OCI-LY7 (cell line): ENCODE measurements at regions not wholly inside any gene's neighbourhood (a gene's known extent, or its start where the extent isn't known, plus 50 kb on each side); places are given as distances from the start of the nearest gene placed in this dataset.

ENCODE experiments used
- BruUV-seq: library from RNA; stranded (reverse); fragments of 400-500 nt; replicated peaks from 2 replicates; lab custom pipeline; 2021; lab: Mats Ljungman, UMichigan
- CTCF ChIA-PET: fragments of 300-600 bp; sonication (Branson Sonifier 250); formaldehyde crosslinking; loops from one replicate; lab custom pipeline; 2022; ENCODE audit warnings: antibody characterized with exemption; ENCODE audit not compliant: unreplicated experiment; lab: Charles Lee
- POLR2A ChIA-PET: fragments of 300-600 bp; sonication (Branson Sonifier 250); formaldehyde crosslinking; loops from one replicate; lab custom pipeline; 2022; ENCODE audit warnings: antibody characterized with exemption; lab: Charles Lee
- DNase-seq: peaks from one replicate; pipeline ENCODE4 v3.0.0-alpha.2; 2015; ENCODE audit warnings: low spot score
- H2AFZ ChIP-seq: fragments of 200-600 bp; sonication (generic), shearing (Covaris generic); 2 replicates; pipeline ENCODE4 v1.6.1; 2014; ENCODE audit warnings: mild to moderate bottlenecking, antibody characterized with exemption, low read length, moderate library complexity
- H3K27ac ChIP-seq: fragments of 200-600 bp; sonication (generic); 2 replicates; pipeline ENCODE4 v1.5.1; 2014; ENCODE audit warnings: mixed run types, low read depth, mild to moderate bottlenecking, moderate library complexity, low read length, inconsistent platforms; ENCODE audit not compliant: poor library complexity, severe bottlenecking
- H3K36me3 ChIP-seq: fragments of 200-600 bp; sonication (generic); 2 replicates; pipeline ENCODE4 v1.6.1; 2014; ENCODE audit warnings: mild to moderate bottlenecking, antibody characterized with exemption, low read length, moderate library complexity, mixed read lengths; ENCODE audit not compliant: insufficient read depth
- H3K4me1 ChIP-seq: fragments of 200-600 bp; sonication (generic); 2 replicates; pipeline ENCODE4 v1.5.1; 2014; ENCODE audit warnings: mild to moderate bottlenecking, low read length; ENCODE audit not compliant: insufficient read depth, poor library complexity, severe bottlenecking
- H3K4me2 ChIP-seq: fragments of 200-600 bp; sonication (generic); 2 replicates; pipeline ENCODE4 v1.6.1; 2014; ENCODE audit warnings: mild to moderate bottlenecking, low read length
- H3K4me3 ChIP-seq: fragments of 200-600 bp; sonication (generic); 2 replicates; pipeline ENCODE4 v1.5.1; 2014; ENCODE audit warnings: mild to moderate bottlenecking, low read depth, low read length; ENCODE audit not compliant: poor library complexity, severe bottlenecking
- H3K79me2 ChIP-seq: fragments of 200-600 bp; sonication (generic); 2 replicates; pipeline ENCODE4 v1.6.1; 2016; ENCODE audit warnings: low read depth, mild to moderate bottlenecking, low read length, moderate library complexity, mixed read lengths; ENCODE audit not compliant: insufficient read depth
- H3K9me2 ChIP-seq: fragments of 200-600 bp; sonication (generic); 2 replicates; pipeline ENCODE4 v1.6.1; 2016; ENCODE audit warnings: mild to moderate bottlenecking, low read length, mixed read lengths; ENCODE audit not compliant: insufficient read depth
- H3K9me3 ChIP-seq: fragments of 200-600 bp; sonication (generic); 2 replicates; pipeline ENCODE4 v1.6.1; 2014; ENCODE audit warnings: mild to moderate bottlenecking, mixed run types, low read length, mixed read lengths
- H4K20me1 ChIP-seq: fragments of 200-600 bp; sonication (generic); 2 replicates; pipeline ENCODE4 v1.6.1; 2014; ENCODE audit warnings: mild to moderate bottlenecking, antibody characterized with exemption, low read length, moderate library complexity, mixed read lengths; ENCODE audit not compliant: insufficient read depth
- EZH2phosphoT487 ChIP-seq: fragments of 200-600 bp; sonication (generic); IDR thresholded peaks from 2 replicates; pipeline ENCODE4 v1.6.1; 2018; ENCODE audit warnings: low read depth, borderline replicate concordance, mild to moderate bottlenecking, mixed run types, antibody characterized with exemption, low read length, moderate library complexity, mixed read lengths
- intact Hi-C: fragments of 100-400 bp; cut with micrococcal nuclease; formaldehyde crosslinking; loops from one replicate; pipeline ENCODE4 v1.10.0; 2022; ENCODE audit not compliant: unreplicated experiment
- TF ChIP-seq, protein P1 (sequence below): fragments of 200-600 bp; sonication (generic); conservative IDR thresholded peaks from 2 replicates; pipeline ENCODE4 v1.5.1; 2014; ENCODE audit warnings: mild to moderate bottlenecking, antibody characterized with exemption, low read length, moderate library complexity, mixed read lengths

DNA sequence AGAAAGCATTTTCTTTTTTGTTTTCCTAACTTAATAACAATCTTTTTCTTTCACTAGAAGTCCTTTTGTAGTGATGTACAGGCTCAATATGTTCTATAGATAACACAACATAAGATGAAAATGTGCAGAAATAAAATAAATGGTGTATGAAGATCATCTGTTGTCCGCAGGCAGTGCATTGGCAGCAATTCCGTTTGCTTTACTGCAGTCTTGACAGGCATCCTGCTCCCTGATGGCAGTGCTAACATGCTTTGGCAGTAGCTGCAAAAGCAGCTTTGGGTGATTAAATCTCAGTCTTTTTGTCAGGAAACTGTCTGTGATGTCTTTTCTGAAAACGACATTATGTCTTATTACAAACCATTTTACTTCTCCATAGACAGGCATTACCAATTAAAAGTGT lies 131.4 kb downstream of the TRAM1L1 start:
- Histone ChIP-seq H2AFZ (no peak overlapping the region), H3K9me3 (no peaks in the 10 kb centered on the region), H4K20me1 (no peaks in the 10 kb centered on the region), H3K9me2 (no peaks in the 10 kb centered on the region; the same call in 1 of the 2 replicates), H3K4me3 (no peak overlapping the region), H3K4me1 (no peaks in the 10 kb centered on the region), H3K36me3 (no peaks in the 10 kb centered on the region), H3K79me2 (no peaks in the 10 kb centered on the region), H3K4me2 (no peak overlapping the region), H3K27ac (no peak overlapping the region)
- no peak for DNase-seq
- TF ChIP-seq, protein P1, sequence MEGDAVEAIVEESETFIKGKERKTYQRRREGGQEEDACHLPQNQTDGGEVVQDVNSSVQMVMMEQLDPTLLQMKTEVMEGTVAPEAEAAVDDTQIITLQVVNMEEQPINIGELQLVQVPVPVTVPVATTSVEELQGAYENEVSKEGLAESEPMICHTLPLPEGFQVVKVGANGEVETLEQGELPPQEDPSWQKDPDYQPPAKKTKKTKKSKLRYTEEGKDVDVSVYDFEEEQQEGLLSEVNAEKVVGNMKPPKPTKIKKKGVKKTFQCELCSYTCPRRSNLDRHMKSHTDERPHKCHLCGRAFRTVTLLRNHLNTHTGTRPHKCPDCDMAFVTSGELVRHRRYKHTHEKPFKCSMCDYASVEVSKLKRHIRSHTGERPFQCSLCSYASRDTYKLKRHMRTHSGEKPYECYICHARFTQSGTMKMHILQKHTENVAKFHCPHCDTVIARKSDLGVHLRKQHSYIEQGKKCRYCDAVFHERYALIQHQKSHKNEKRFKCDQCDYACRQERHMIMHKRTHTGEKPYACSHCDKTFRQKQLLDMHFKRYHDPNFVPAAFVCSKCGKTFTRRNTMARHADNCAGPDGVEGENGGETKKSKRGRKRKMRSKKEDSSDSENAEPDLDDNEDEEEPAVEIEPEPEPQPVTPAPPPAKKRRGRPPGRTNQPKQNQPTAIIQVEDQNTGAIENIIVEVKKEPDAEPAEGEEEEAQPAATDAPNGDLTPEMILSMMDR = no peak
- no peak for TF ChIP-seq EZH2phosphoT487
- intact Hi-C loops = no loop called here
- ChIA-PET POLR2A (interaction anchor here (0.6 to 0.7 kb wide), 2 partner anchors 635 to 1216 kb away, joined by 3 read pairs; no protein-coding TSS in a partner anchor), CTCF (no interaction called here)
- no TSS peak for BruUV-seq

DNA sequence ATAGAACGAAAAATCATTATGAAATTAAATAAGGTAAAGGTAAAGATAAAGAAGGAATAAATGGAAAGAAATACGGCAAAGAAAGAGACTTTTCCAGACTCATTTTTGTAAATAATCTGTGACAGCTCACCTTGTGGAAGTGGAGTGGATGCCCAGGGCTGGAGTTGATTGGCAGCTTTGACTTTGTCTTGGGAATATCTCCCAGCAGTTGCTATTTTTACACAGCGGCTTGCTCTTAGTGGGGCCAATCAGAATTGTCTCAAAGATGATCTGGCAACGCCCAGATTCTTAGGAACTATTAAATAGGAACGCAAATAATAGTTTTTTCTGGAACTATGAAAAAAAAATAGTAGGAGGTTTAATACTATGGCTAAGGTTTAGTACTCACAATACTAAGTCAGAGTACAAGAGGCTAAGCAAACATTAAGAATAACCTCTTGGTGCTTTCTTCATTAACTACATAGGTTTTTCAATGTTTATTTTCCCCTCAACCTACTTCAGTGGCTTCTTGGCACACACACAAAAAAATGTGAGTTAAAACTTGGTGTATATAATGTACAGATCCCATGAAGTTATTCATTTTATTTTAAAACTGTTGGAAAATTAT lies 132.7 kb downstream of the TRAM1L1 start:
- no peak overlapping the region for H3K27ac ChIP-seq
- H3K4me1 ChIP-seq = no peaks in the 10 kb centered on the region
- no peak overlapping the region for H2AFZ ChIP-seq
- H3K4me2 ChIP-seq = no peak overlapping the region
- H3K79me2 ChIP-seq = no peaks in the 10 kb centered on the region
- H4K20me1 ChIP-seq = no peaks in the 10 kb centered on the region
- intact Hi-C loops = no loop called here
- TF ChIP-seq EZH2phosphoT487 = no peak
- TF ChIP-seq, protein P1 = no peak
- H3K9me2 ChIP-seq = no peaks in the 10 kb centered on the region; the same call in 1 of the 2 replicates
- no peak overlapping the region for H3K4me3 ChIP-seq
- DNase-seq = no peak
- BruUV-seq = no TSS peak
- no peaks in the 10 kb centered on the region for H3K36me3 ChIP-seq
- ChIA-PET POLR2A (no interaction called here), CTCF (no interaction called here)
- H3K9me3 ChIP-seq = no peaks in the 10 kb centered on the region

DNA sequence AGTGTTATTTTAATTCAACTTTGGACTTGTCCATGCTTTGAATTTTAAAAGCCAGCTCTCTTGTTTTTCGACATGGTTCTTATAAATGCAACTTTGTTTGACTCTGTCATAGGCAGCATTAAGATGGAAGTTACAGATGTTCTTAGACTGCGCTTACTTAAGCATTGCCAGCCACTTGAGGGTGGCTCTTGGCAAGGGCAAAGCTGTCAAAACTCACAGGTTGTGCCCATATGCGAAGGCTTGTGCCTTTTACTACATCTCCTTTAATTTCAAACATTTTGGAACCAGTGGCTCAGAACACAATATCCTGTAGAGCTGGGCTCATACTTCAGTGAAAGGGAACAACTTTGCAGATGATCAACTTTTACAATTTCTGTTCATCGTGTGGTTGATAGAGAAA lies 135.5 kb downstream of the TRAM1L1 start:
- no peak overlapping the region for H3K4me2 ChIP-seq
- no peaks in the 10 kb centered on the region for H3K4me1 ChIP-seq
- H3K9me2 ChIP-seq = no peaks in the 10 kb centered on the region; the same call in 1 of the 2 replicates
- no peak for TF ChIP-seq EZH2phosphoT487
- TF ChIP-seq, protein P1 = no peak
- POLR2A ChIA-PET = no interaction called here
- no peak overlapping the region for H2AFZ ChIP-seq
- BruUV-seq = no TSS peak
- intact Hi-C loops = no loop called here
- no peaks in the 10 kb centered on the region for H4K20me1 ChIP-seq
- no peak overlapping the region for H3K27ac ChIP-seq
- no peak overlapping the region for H3K4me3 ChIP-seq
- H3K36me3 ChIP-seq = no peaks in the 10 kb centered on the region
- no peak for DNase-seq
- CTCF ChIA-PET = no interaction called here
- no peaks in the 10 kb centered on the region for H3K9me3 ChIP-seq
- H3K79me2 ChIP-seq = no peaks in the 10 kb centered on the region
